ENCODE measurements at regions not wholly inside any gene's neighbourhood (a gene's known extent, or its start where the extent isn't known, plus 50 kb on each side); places are given as distances from the start of the nearest gene placed in this dataset.

- TF ChIP-seq MAX (IDR thresholded peaks at IDR 0.05; ENCODE audit: low read depth, low read length) (no peak), CTCF (IDR thresholded peaks at IDR 0.05; ENCODE audit: low read depth, low read length) (no peak), MYC (IDR thresholded peaks at IDR 0.05; ENCODE audit: low read depth, low read length) (no peak), POLR2A (IDR thresholded peaks at IDR 0.05; ENCODE audit: extremely low read depth, insufficient read length) (no peak)
- H3K4me3 ChIP-seq (ENCODE audit: low read depth, low read length): no peak overlapping the region
- DNase-seq (ENCODE audit: low read depth): no peak
Observed at GRCh38 chr2:187263675-187264560, 184.1 kb downstream of the CALCRL start.

GRCh38 chr2:187261705-187262104 is 186.3 kb downstream of the CALCRL start:
- DNase-seq (ENCODE audit: low read depth): no peak
- no peak overlapping the region for H3K4me3 ChIP-seq (ENCODE audit: low read depth, low read length)
- TF ChIP-seq MAX (IDR thresholded peaks at IDR 0.05; ENCODE audit: low read depth, low read length): no peak
- no peak for TF ChIP-seq CTCF (IDR thresholded peaks at IDR 0.05; ENCODE audit: low read depth, low read length)
- no peak for TF ChIP-seq MYC (IDR thresholded peaks at IDR 0.05; ENCODE audit: low read depth, low read length)
- no peak for TF ChIP-seq POLR2A (IDR thresholded peaks at IDR 0.05; ENCODE audit: extremely low read depth, insufficient read length)

- TF ChIP-seq MAX (IDR thresholded peaks at IDR 0.05; ENCODE audit: low read depth, low read length): no peak
- no peak for TF ChIP-seq POLR2A (IDR thresholded peaks at IDR 0.05; ENCODE audit: extremely low read depth, insufficient read length)
- no peak for TF ChIP-seq CTCF (IDR thresholded peaks at IDR 0.05; ENCODE audit: low read depth, low read length)
- no peak for TF ChIP-seq MYC (IDR thresholded peaks at IDR 0.05; ENCODE audit: low read depth, low read length)
- no peak overlapping the region for H3K4me3 ChIP-seq (ENCODE audit: low read depth, low read length)
- DNase-seq (ENCODE audit: low read depth): no peak
Observed at GRCh38 chr2:187252063-187252462, 196.0 kb downstream of the CALCRL start.

- H3K4me3 ChIP-seq (ENCODE audit: low read depth, low read length): no peak overlapping the region
- TF ChIP-seq CTCF (IDR thresholded peaks at IDR 0.05; ENCODE audit: low read depth, low read length): no peak
- TF ChIP-seq POLR2A (IDR thresholded peaks at IDR 0.05; ENCODE audit: extremely low read depth, insufficient read length): no peak
- no peak for TF ChIP-seq MYC (IDR thresholded peaks at IDR 0.05; ENCODE audit: low read depth, low read length)
- TF ChIP-seq MAX (IDR thresholded peaks at IDR 0.05; ENCODE audit: low read depth, low read length): no peak
- no peak for DNase-seq (ENCODE audit: low read depth)
Observed at GRCh38 chr2:187250137-187250536, 197.9 kb downstream of the CALCRL start.

- DNase-seq (ENCODE audit: low read depth): no peak
- TF ChIP-seq POLR2A (IDR thresholded peaks at IDR 0.05; ENCODE audit: extremely low read depth, insufficient read length): no peak
- TF ChIP-seq MAX (IDR thresholded peaks at IDR 0.05; ENCODE audit: low read depth, low read length): no peak
- no peak for TF ChIP-seq CTCF (IDR thresholded peaks at IDR 0.05; ENCODE audit: low read depth, low read length)
- no peak for TF ChIP-seq MYC (IDR thresholded peaks at IDR 0.05; ENCODE audit: low read depth, low read length)
- no peak overlapping the region for H3K4me3 ChIP-seq (ENCODE audit: low read depth, low read length)
Observed at GRCh38 chr2:187233811-187234210, 214.2 kb downstream of the CALCRL start.

Data from NB4 (cell line).